ENCODE measurements at regions not wholly inside any gene's neighbourhood (a gene's known extent, or its start where the extent isn't known, plus 50 kb on each side); places are given as distances from the start of the nearest gene placed in this dataset.
A peak's percentile ranks its signal among the peaks of the same experiment; 100 is the strongest.

DNA sequence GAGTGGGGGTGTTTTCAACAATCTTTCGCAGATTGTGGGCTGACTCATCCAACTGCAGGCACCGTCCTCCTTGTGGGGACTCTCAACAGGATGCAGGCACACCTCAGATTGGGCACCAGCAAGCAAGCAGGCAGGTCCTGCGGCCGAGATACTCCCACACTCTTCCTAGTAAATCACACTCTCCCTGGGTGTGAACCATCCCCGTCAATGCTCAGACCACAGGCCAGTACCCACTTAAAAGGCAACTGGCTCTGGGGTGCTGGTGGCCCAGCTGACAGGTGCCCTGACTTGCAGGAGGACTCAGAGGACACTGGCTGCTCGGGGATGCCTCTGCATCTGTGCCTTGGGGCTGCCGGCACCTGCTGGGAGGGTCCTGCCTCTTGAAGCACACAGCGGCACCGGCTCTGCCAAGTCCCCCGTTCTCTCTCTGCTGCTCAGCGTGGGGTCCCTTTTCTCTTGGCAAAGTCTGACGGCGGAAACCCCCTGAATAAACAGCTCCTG lies 282.5 kb downstream of the CTTN start:
- Mint-ChIP-seq H3K4me3 (peak overlapping the region in 1 of 8 donors; percentile 22), H3K9me3 (peaks cover 0 to 4% (median 0%) of the 10 kb centered on the region in 7 donors), H3K27me3 (peaks cover 6 to 13% (median 8%) of the 10 kb centered on the region in 3 donors), H3K27ac (no peak overlapping the region), H3K36me3 (no peaks in the 10 kb centered on the region), H3K4me1 (no peaks in the 10 kb centered on the region)
- ATAC-seq (ENCODE audit: low read depth in 2 of 2): no peak
- DNase-seq: no peak

DNA sequence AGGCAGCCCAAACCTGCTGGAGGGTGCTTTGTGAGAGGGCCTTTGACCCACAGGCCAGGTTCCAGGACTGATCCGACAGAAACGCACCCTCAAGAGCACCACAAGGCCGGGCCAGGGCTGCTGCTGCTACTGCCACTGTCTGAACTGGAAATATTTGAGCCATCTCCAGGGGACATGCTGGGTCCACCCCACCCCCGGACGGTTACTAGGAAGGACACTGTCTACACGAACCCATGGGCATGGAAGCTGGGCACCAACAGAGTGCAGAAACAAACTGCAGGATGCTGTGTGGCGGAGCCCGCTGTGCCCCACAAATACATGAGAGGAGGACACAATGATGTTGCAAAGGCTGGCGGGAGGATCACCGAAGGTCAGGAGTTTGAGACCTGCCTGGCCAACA lies 283.7 kb downstream of the CTTN start:
- Mint-ChIP-seq H3K27me3 (peaks cover 0 to 13% (median 13%) of the 10 kb centered on the region in 3 donors), H3K9me3 (peaks cover 0 to 5% (median 2%) of the 10 kb centered on the region in 7 donors), H3K4me3 (no peak overlapping the region), H3K36me3 (no peaks in the 10 kb centered on the region), H3K4me1 (no peaks in the 10 kb centered on the region), H3K27ac (no peak overlapping the region)
- ATAC-seq (ENCODE audit: low read depth in 2 of 2) (no peak), DNase-seq (no peak)

DNA sequence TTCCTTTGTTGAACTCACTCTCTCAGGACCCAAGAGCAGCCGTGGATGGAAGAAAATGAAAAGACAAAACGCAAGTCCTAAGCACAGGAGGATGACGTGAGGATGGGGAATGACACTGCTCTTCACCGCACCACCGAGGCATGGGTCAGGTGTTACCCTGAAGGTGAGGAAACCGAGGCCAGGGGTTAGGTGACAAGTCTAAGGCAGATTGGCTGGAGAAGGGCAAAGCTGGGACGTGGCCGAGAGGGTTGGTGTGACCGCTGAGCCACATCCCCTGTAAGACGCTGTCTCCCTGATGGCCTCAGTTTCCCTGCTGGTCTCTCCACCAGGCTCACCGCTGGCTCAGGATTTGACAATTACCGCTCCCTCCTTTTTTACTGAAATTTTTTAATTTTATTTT lies 284.4 kb downstream of the CTTN start:
- peaks cover 0 to 13% (median 13%) of the 10 kb centered on the region in 3 donors for H3K27me3 Mint-ChIP-seq
- H3K4me3 Mint-ChIP-seq: no peak overlapping the region
- no peaks in the 10 kb centered on the region for H3K4me1 Mint-ChIP-seq
- DNase-seq (no peak), ATAC-seq (ENCODE audit: low read depth in 2 of 2) (no peak)
- no peaks in the 10 kb centered on the region for H3K36me3 Mint-ChIP-seq
- H3K27ac Mint-ChIP-seq: no peak overlapping the region
- peaks cover 0 to 5% (median 2%) of the 10 kb centered on the region in 7 donors for H3K9me3 Mint-ChIP-seq

DNA sequence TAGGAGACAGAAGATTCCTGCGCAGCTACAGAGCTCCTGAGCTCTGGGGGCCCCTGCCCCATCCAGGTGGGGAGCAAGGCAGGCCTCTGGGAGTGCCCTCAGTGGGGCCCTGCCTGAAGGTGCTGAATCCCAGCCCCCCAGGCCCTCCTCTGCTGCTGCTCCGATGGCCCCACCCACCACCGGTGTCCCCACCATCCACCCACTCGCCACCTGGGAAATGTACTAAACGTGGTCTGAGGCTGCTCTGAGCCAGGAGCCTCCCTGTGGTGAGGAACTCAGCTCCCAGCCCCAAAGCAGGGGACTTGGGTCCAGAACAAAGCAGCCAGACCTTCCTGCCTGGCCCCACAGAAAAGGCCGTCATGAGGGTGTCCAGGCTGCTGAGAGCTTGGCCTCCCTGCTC lies 289.4 kb downstream of the CTTN start:
- ATAC-seq (ENCODE audit: low read depth in 2 of 2) (no peak), DNase-seq (no peak)
- Mint-ChIP-seq H3K9me3 (peaks cover 2 to 14% (median 9%) of the 10 kb centered on the region in 7 donors), H3K4me1 (no peaks in the 10 kb centered on the region), H3K27me3 (peaks cover 0 to 16% (median 5%) of the 10 kb centered on the region in 3 donors), H3K4me3 (no peak overlapping the region), H3K27ac (no peak overlapping the region), H3K36me3 (peaks cover 0 to 6% of the 10 kb centered on the region in 2 donors)

DNA sequence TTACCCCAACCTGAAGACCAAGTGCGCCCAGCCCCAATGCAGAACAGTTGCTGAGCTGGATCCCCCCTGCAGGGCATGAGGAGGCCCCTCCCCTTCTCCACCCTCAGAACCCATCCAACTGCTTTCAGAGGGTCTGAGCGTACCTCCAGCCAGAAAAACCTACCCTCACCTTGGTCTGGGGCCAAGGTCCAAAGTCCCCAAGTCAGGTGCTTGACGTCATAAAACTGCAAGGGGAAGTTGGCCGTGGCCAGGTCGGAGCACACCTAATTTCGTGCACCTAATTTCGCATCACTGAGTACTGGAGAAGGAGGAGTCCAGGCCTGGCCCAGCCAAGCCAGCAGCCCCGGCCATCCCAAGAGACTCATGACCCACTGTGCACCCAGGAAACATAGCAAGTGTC lies 289.8 kb downstream of the CTTN start:
- no peak for ATAC-seq (ENCODE audit: low read depth in 2 of 2)

DNA sequence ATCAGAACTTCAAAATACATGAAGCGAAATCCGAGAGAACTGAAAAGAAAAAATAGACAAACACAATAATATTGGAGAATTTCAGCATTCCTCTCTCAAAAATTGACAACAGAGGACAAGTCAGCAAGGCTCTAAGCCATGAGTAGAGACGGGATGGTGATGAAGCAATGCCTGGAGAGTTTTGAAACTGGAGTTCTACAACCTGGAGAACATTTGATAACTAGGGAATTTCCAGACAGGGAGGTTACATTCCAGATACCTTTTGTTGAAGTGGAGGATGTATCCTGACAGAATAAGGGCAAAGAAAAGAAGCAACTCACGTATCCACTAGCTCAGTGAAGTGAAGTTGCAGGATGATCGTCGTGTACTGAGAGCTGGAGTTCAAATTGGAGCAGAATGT lies 291.4 kb downstream of the CTTN start:
- H3K27me3 Mint-ChIP-seq: peaks cover 0 to 30% (median 8%) of the 10 kb centered on the region in 3 donors
- peaks cover 0 to 6% of the 10 kb centered on the region in 2 donors for H3K36me3 Mint-ChIP-seq
- ATAC-seq (ENCODE audit: low read depth in 2 of 2) (no peak), DNase-seq (no peak)
- no peaks in the 10 kb centered on the region for H3K4me1 Mint-ChIP-seq
- no peak overlapping the region for H3K27ac Mint-ChIP-seq
- no peak overlapping the region for H3K4me3 Mint-ChIP-seq
- peaks cover 2 to 15% (median 10%) of the 10 kb centered on the region in 7 donors for H3K9me3 Mint-ChIP-seq

More for the DNA sequence above, 289.8 kb downstream of the CTTN start:
- H3K27me3 Mint-ChIP-seq: peaks cover 0 to 20% (median 8%) of the 10 kb centered on the region in 3 donors
- H3K4me3 Mint-ChIP-seq: no peak overlapping the region
- H3K4me1 Mint-ChIP-seq: no peaks in the 10 kb centered on the region
- DNase-seq: no peak
- H3K36me3 Mint-ChIP-seq: peaks cover 0 to 6% of the 10 kb centered on the region in 2 donors
- H3K9me3 Mint-ChIP-seq: peaks cover 2 to 14% (median 9%) of the 10 kb centered on the region in 7 donors
- H3K27ac Mint-ChIP-seq: no peak overlapping the region

DNA sequence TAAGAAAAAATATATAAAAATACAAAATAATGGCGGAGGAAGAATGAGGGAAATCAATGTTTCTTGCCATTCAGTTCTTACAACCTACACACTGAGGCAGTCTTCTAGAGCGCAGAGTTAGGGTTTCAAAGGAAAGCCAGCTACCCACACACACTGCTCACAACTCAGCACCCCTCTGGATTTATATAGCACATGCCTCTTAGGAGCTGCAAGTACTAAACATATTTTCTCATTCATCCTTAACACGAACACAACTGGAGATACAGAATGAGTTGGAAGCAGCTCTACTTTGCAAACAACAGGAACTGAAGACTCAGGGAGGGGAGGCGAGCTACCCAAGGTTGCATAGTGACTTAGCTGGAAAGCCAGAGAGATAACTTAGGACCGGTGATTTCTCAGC lies 293.8 kb downstream of the CTTN start:
- ATAC-seq (ENCODE audit: low read depth in 2 of 2) (no peak), DNase-seq (no peak)
- Mint-ChIP-seq H3K36me3 (peaks cover 0 to 6% of the 10 kb centered on the region in 2 donors), H3K9me3 (peaks cover 0 to 14% (median 8%) of the 10 kb centered on the region in 7 donors), H3K27me3 (peaks cover 0 to 23% (median 8%) of the 10 kb centered on the region in 3 donors), H3K27ac (no peak overlapping the region), H3K4me3 (no peak overlapping the region), H3K4me1 (no peaks in the 10 kb centered on the region)

DNA sequence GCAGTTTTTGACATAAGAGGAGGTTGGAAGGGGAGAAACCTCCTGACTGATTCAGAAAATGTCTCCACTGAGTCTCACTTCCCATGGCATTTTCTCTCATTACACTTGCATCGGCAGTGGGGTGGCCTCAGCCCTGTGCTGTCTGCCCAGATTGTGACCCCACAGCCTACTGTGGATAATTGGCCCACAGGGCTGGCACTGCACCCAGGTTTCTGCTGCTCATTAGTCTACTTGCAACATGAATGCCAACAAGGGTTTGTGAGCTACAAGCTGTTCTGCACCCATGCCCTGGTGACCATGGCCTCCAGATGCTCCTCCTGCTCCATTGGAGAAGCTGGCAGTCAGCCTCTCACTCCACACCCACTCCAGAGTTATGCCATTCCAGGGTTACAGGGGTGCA lies 296.0 kb downstream of the CTTN start:
- H3K4me3 Mint-ChIP-seq: no peak overlapping the region
- peaks cover 0 to 10% (median 8%) of the 10 kb centered on the region in 7 donors for H3K9me3 Mint-ChIP-seq
- H3K27ac Mint-ChIP-seq: no peak overlapping the region
- peaks cover 0 to 21% (median 3%) of the 10 kb centered on the region in 3 donors for H3K27me3 Mint-ChIP-seq
- DNase-seq (no peak), ATAC-seq (ENCODE audit: low read depth in 2 of 2) (no peak)
- H3K4me1 Mint-ChIP-seq: no peaks in the 10 kb centered on the region
- peaks cover 0 to 6% of the 10 kb centered on the region in 2 donors for H3K36me3 Mint-ChIP-seq

DNA sequence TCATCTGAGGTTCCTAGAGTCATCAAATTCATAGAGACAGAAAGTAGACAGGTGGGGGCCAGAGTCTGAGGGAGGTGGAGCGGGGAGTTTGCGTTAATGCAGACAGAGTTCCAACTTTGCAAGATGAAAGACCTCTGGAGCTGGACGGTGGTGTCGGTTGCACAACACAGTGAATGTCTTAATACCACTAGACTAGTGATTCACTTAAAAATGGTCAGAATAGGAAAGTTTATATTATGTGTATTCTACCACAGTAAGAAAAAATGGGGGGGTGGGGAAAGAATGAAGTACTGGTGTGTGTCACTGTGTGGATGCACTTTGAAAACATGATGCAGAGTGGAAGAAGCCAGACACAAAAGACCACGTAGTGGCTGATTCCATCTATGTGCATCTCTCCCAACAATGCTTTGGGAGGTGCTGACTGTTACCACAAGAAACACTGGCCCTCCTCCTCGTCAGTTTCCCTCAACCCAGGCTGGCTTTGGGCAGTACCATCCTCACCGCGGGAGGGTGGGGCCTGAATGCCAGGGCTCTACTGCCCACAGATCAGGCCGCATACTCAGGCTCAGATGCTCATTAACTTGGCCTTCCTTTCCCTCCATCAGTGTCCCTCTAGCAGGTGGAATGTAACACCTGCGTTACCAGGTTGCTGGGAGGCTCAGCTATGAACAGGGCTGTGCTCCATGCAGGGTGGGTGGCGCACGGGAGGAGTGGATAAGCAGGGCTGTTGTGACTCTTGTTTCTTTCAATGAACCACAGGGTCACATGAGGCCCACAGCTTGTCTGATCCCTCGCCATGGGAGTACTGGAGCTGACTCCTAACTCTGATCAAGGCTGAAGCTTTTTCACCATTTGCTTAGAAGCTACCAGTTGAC lies 297.0 kb downstream of the CTTN start:
- Mint-ChIP-seq H3K27me3 (peaks cover 0 to 14% (median 9%) of the 10 kb centered on the region in 3 donors), H3K27ac (no peak overlapping the region), H3K4me3 (no peak overlapping the region), H3K36me3 (no peaks in the 10 kb centered on the region), H3K4me1 (no peaks in the 10 kb centered on the region), H3K9me3 (peaks cover 0 to 5% (median 0%) of the 10 kb centered on the region in 7 donors)
- DNase-seq (no peak), ATAC-seq (ENCODE audit: low read depth in 2 of 2) (no peak)

DNA sequence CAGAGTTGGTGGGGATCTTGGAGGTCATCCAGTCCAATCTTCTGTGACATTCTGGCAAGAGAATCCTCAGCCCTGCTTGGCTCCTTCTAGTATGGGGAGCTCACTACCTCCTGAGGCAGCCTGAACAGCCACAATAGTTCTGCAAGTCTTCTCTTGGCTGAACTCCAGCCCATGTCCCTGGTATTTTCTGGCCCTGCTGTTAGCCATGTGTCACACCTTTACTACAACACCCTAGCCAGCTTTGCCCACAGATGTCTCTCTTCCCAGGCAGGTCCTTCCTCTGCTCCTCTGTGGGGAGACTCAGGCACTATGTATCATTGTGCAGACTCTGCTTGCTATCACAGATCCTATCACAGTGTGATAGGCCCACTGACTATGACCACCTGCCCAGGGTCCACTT lies 297.7 kb downstream of the CTTN start:
- Mint-ChIP-seq H3K9me3 (peaks cover 0 to 5% (median 0%) of the 10 kb centered on the region in 7 donors), H3K4me3 (no peak overlapping the region), H3K27ac (no peak overlapping the region), H3K36me3 (no peaks in the 10 kb centered on the region), H3K27me3 (peaks cover 0 to 14% (median 9%) of the 10 kb centered on the region in 3 donors), H3K4me1 (no peaks in the 10 kb centered on the region)
- DNase-seq: no peak
- no peak for ATAC-seq (ENCODE audit: low read depth in 2 of 2)

DNA sequence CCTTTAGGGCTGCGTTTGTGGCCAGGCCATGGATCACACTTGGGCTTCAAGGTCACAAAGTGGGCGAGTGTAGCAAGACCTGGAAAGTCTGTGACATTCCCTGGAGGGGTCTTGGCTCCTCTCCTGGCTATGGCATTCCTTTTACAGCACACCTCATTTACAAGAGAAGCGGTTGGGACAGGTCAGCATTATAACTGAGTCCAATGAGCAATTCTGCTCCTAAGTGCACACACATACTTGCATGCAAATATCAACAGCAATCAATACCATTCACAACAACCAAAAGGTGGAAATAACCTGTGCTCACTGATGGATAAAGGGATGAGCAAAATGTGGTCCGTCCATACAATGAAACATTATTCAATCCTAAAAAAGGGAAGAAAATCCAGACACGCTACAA lies 298.2 kb downstream of the CTTN start:
- no peak for ATAC-seq (ENCODE audit: low read depth in 2 of 2)
- no peaks in the 10 kb centered on the region for H3K36me3 Mint-ChIP-seq

DNA sequence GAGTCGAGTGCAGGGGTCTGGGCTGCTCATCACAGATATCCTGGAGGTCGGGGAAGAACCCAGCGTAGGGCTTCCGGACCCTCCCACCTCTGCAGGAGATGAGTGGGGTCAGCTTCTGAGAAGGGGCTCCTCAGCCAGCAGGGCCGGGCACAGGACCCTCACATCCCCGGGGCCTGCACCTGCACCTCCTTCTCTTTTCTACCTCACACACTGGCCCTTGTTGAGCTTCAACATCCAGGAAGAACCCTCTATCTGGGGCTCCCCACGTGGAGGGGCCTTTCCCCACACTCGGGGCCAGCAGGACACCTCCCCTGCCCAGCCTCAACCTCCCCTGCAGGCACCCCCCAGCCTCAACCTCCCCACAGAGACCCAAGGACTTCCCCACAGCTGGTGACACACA lies 299.4 kb downstream of the CTTN start:
- Mint-ChIP-seq H3K27me3 (peaks cover 0 to 14% (median 9%) of the 10 kb centered on the region in 3 donors), H3K4me3 (no peak overlapping the region), H3K27ac (no peak overlapping the region), H3K36me3 (no peaks in the 10 kb centered on the region), H3K9me3 (peaks cover 0 to 5% (median 0%) of the 10 kb centered on the region in 7 donors), H3K4me1 (no peaks in the 10 kb centered on the region)
- no peak for DNase-seq
- ATAC-seq (ENCODE audit: low read depth in 2 of 2): no peak

More for the DNA sequence above, 298.2 kb downstream of the CTTN start:
- H3K4me3 Mint-ChIP-seq: no peak overlapping the region
- no peaks in the 10 kb centered on the region for H3K4me1 Mint-ChIP-seq
- H3K27ac Mint-ChIP-seq: no peak overlapping the region
- DNase-seq: no peak
- peaks cover 0 to 14% (median 9%) of the 10 kb centered on the region in 3 donors for H3K27me3 Mint-ChIP-seq
- peaks cover 0 to 5% (median 0%) of the 10 kb centered on the region in 7 donors for H3K9me3 Mint-ChIP-seq

DNA sequence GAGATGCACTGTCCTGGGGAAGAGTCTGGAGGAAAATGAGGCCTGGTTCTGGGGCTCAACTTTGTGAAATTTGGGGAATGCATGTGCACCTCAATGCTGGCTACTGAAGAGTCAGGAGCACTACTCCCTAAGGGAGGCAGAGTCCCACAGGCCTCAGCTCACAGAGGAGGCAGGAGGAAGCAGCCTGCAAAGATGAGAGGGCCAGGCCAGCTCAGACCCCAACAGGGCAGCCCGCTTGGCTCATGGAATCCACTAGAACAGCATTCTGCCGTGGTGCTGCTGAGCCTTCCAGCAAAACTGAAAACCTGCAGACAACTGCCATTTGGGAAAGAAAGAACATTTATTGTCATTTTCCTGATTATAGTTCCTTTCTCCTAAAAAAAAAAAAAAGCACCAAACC lies 300.5 kb downstream of the CTTN start:
- Mint-ChIP-seq H3K27ac (peak overlapping the region in 1 of 6 donors; percentile 73), H3K27me3 (peaks cover 0 to 6% (median 2%) of the 10 kb centered on the region in 3 donors), H3K4me3 (no peak overlapping the region), H3K4me1 (no peaks in the 10 kb centered on the region), H3K9me3 (peaks cover 0 to under 1% (median 0%) of the 10 kb centered on the region in 7 donors), H3K36me3 (no peaks in the 10 kb centered on the region)
- DNase-seq (no peak), ATAC-seq (ENCODE audit: low read depth in 2 of 2) (no peak)
